H9 (cell line): ENCODE measurements at regions not wholly inside any gene's neighbourhood (a gene's known extent, or its start where the extent isn't known, plus 50 kb on each side); places are given as distances from the start of the nearest gene placed in this dataset.

ENCODE experiments used
- DNase-seq: peaks from one replicate; pipeline ENCODE4 v3.0.0-alpha.2; 2017
- H2AFZ ChIP-seq: one replicate; pipeline ENCODE4 v1.6.1; 2013; ENCODE audit warnings: mild to moderate bottlenecking, low read length, control low read depth, moderate library complexity
- H2AK5ac ChIP-seq: 2 replicates; pipeline ENCODE4 v1.6.1; 2013; ENCODE audit warnings: low read length, control low read depth, mixed read lengths; ENCODE audit not compliant: insufficient read length
- H2BK120ac ChIP-seq: one replicate; pipeline ENCODE4 v1.6.1; 2013; ENCODE audit warnings: low read depth, mild to moderate bottlenecking, low read length, control low read depth, inconsistent platforms; ENCODE audit not compliant: poor library complexity, severe bottlenecking
- H2BK12ac ChIP-seq: 2 replicates; pipeline ENCODE4 v1.6.1; 2013; ENCODE audit warnings: low read length, control low read depth, mixed read lengths, low read depth; ENCODE audit not compliant: insufficient read length
- H2BK15ac ChIP-seq: 2 replicates; pipeline ENCODE4 v1.6.1; 2013; ENCODE audit warnings: low read depth, low read length, control low read depth
- H2BK20ac ChIP-seq: one replicate; pipeline ENCODE4 v1.6.1; 2013; ENCODE audit warnings: low read depth, mild to moderate bottlenecking, low read length, control low read depth, inconsistent platforms; ENCODE audit not compliant: poor library complexity, severe bottlenecking
- H2BK5ac ChIP-seq: 2 replicates; pipeline ENCODE4 v1.6.1; 2013; ENCODE audit warnings: low read length, control low read depth, mixed read lengths; ENCODE audit not compliant: insufficient read length
- H3K14ac ChIP-seq: 2 replicates; pipeline ENCODE4 v1.6.1; 2013; ENCODE audit warnings: low read length, control low read depth; ENCODE audit not compliant: insufficient read depth
- H3K18ac ChIP-seq: 2 replicates; pipeline ENCODE4 v1.6.1; 2013; ENCODE audit warnings: low read depth, mild to moderate bottlenecking, mixed read lengths, low read length, control low read depth; ENCODE audit not compliant: insufficient read length
- H3K23ac ChIP-seq: 2 replicates; pipeline ENCODE4 v1.6.1; 2013; ENCODE audit warnings: low read length, control low read depth, mixed read lengths, low read depth; ENCODE audit not compliant: insufficient read length
- H3K23me2 ChIP-seq: 2 replicates; pipeline ENCODE4 v1.6.1; 2013; ENCODE audit warnings: low read depth, mild to moderate bottlenecking, mixed read lengths, low read length, control low read depth; ENCODE audit not compliant: insufficient read length, poor library complexity, severe bottlenecking
- H3K27ac ChIP-seq: 2 replicates; pipeline ENCODE4 v1.5.1; 2013; ENCODE audit warnings: low read length, control low read depth, mixed read lengths, low read depth; ENCODE audit not compliant: insufficient read length
- H3K27me3 ChIP-seq: 2 replicates; pipeline ENCODE4 v1.6.1; 2013; ENCODE audit warnings: low read length, control low read depth, inconsistent platforms; ENCODE audit not compliant: insufficient read depth
- H3K4ac ChIP-seq: 2 replicates; pipeline ENCODE4 v1.6.1; 2013; ENCODE audit warnings: low read depth, mild to moderate bottlenecking, control low read depth, inconsistent platforms, low read length, moderate library complexity
- H3K4me1 ChIP-seq: 2 replicates; pipeline ENCODE4 v1.6.1; 2013; ENCODE audit warnings: low read length, control low read depth, inconsistent platforms; ENCODE audit not compliant: insufficient read depth
- H3K4me2 ChIP-seq: 2 replicates; pipeline ENCODE4 v1.6.1; 2013; ENCODE audit warnings: low read length, control low read depth, mixed read lengths; ENCODE audit not compliant: insufficient read length, insufficient read depth
- H3K56ac ChIP-seq: 2 replicates; pipeline ENCODE4 v1.6.1; 2013; ENCODE audit warnings: low read depth, mild to moderate bottlenecking, mixed read lengths, low read length, control low read depth; ENCODE audit not compliant: insufficient read length
- H3K79me1 ChIP-seq: 2 replicates; pipeline ENCODE4 v1.6.1; 2013; ENCODE audit warnings: low read depth, mild to moderate bottlenecking, moderate library complexity, low read length, control low read depth, inconsistent platforms; ENCODE audit not compliant: insufficient read depth, poor library complexity, severe bottlenecking
- H3K79me2 ChIP-seq: 2 replicates; pipeline ENCODE4 v1.6.1; 2013; ENCODE audit warnings: low read length, control low read depth, inconsistent platforms; ENCODE audit not compliant: insufficient read depth
- H3K9ac ChIP-seq: 2 replicates; pipeline ENCODE4 v1.6.1; 2013; ENCODE audit warnings: low read length, control low read depth, mixed read lengths; ENCODE audit not compliant: insufficient read length; ENCODE audit errors: extremely low read depth
- H3K9me3 ChIP-seq: one replicate; pipeline ENCODE4 v1.6.1; 2013; ENCODE audit warnings: low read depth, low read length, inconsistent platforms; ENCODE audit not compliant: control insufficient read depth
- H3T11ph ChIP-seq: one replicate; pipeline ENCODE4 v1.6.1; 2013; ENCODE audit warnings: mild to moderate bottlenecking, low read length, control low read depth, inconsistent platforms
- H4K20me1 ChIP-seq: one replicate; pipeline ENCODE4 v1.6.1; 2013; ENCODE audit not compliant: control insufficient read depth, insufficient read length, insufficient read depth
- H4K5ac ChIP-seq: 2 replicates; pipeline ENCODE4 v1.6.1; 2013; ENCODE audit warnings: low read depth, mild to moderate bottlenecking, mixed read lengths, low read length, control low read depth; ENCODE audit not compliant: insufficient read length
- H4K8ac ChIP-seq: replicated peaks from 2 replicates; pipeline ENCODE4 v1.6.1; 2013; ENCODE audit warnings: low read length, control low read depth, mixed read lengths, low read depth; ENCODE audit not compliant: insufficient read length
- H4K91ac ChIP-seq: 2 replicates; pipeline ENCODE4 v1.6.1; 2013; ENCODE audit warnings: low read depth, mild to moderate bottlenecking, moderate library complexity, mixed read lengths, low read length, control low read depth; ENCODE audit not compliant: insufficient read length
- H3K27ac Mint-ChIP-seq, 3 experiments: 2 replicates in 2 of 3; 3 replicates in 1 of 3; pipeline ENCODE4 v1.8.0; 2020 to 2021; ENCODE audit warnings: mixed read lengths in 3 of 3, mild to moderate bottlenecking in 1 of 3, moderate library complexity in 1 of 3
- H3K27me3 Mint-ChIP-seq: 2 replicates; pipeline ENCODE4 v1.8.0; 2021; ENCODE audit warnings: low read depth, mild to moderate bottlenecking, moderate library complexity, mixed read lengths
- H3K36me3 Mint-ChIP-seq, 3 experiments: 2 replicates in 2 of 3; 3 replicates in 1 of 3; pipeline ENCODE4 v1.8.0; 2020 to 2021; ENCODE audit warnings: low read depth in 3 of 3, mixed read lengths in 3 of 3; ENCODE audit not compliant: insufficient read depth in 1 of 3
- H3K4me1 Mint-ChIP-seq, 2 experiments: 2 replicates each; pipeline ENCODE4 v1.8.0; 2020; ENCODE audit warnings: mixed read lengths in 2 of 2
- H3K4me3 Mint-ChIP-seq, 2 experiments: 2 replicates in 1 of 2; 3 replicates in 1 of 2; pipeline ENCODE4 v1.8.0; 2020 to 2021; ENCODE audit warnings: mild to moderate bottlenecking in 2 of 2, mixed read lengths in 2 of 2, moderate library complexity in 1 of 2
- H3K9me3 Mint-ChIP-seq, 2 experiments: 2 replicates in 1 of 2; 3 replicates in 1 of 2; pipeline ENCODE4 v1.8.0; 2020; ENCODE audit warnings: mild to moderate bottlenecking in 2 of 2, mixed read lengths in 2 of 2, moderate library complexity in 1 of 2
- WGBS: extraction: QIAGEN DNeasy Blood & Tissue Kit; methylation state at CpG from one replicate; pipeline ENCODE4 v1.1.7; 2013; ENCODE audit warnings: missing lambda C conversion rate, low lambda C conversion rate, mixed read lengths; ENCODE audit not compliant: insufficient read length; ENCODE audit errors: extremely low coverage; 5-methylcytosine and 5-hydroxymethylcytosine counted together
- TF ChIP-seq, protein P1 (sequence below): fragments of 200-600 bp; sonication (generic); conservative IDR thresholded peaks from 3 replicates; pipeline ENCODE4 v1.8.0; 2021; ENCODE audit warnings: antibody characterized with exemption, mild to moderate bottlenecking

DNA sequence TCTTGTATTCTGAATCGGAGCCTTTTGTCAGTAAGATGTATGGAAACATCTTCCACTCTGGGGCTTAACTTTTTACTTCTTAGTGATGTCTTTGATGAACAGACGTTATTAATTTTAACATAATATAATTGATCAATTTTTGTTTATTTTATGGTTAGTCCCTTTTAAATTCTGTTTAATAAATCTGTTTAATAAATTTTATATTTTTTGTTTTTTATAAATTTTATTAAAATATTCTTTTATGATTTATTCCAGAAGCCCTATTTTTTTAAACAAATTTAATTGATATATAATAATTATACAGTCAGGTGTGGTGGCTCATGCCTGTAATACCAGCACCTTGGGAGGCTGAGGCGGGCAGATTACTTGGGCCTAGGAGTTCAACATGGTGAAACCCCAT is 235.1 kb downstream of the AEBP2 start:
- no peak overlapping the region for H3K18ac ChIP-seq
- no peak overlapping the region for H3K14ac ChIP-seq
- H2AK5ac ChIP-seq = no peak overlapping the region
- Mint-ChIP-seq H3K27me3 (0 out of 2 replicates have a peak, but pooled peaks cover 1% of the 10 kb centered on the region), H3K4me1 (no peaks in the 10 kb centered on the region), H3K9me3 (peaks cover 7 to 14% of the 10 kb centered on the region in 2 experiments), H3K4me3 (no peak overlapping the region), H3K27ac (no peak overlapping the region), H3K36me3 (peaks cover 3 to 12% (median 3%) of the 10 kb centered on the region in 3 experiments; a peak in 4 of 7 replicates)
- H3K27ac ChIP-seq = no peak overlapping the region
- no peak overlapping the region for H4K5ac ChIP-seq
- H2AFZ ChIP-seq = no peak overlapping the region
- H4K8ac ChIP-seq = no peak overlapping the region
- no peak overlapping the region for H3K9ac ChIP-seq
- H2BK20ac ChIP-seq = no peak overlapping the region
- WGBS = no CpG with 5 or more reads among the region's 3 CpGs
- no peaks in the 10 kb centered on the region for H3K27me3 ChIP-seq
- no peak overlapping the region for H3K4ac ChIP-seq
- no peaks in the 10 kb centered on the region for H3K4me1 ChIP-seq
- H3K56ac ChIP-seq = no peak overlapping the region
- no peaks in the 10 kb centered on the region for H3K79me2 ChIP-seq
- H3K23me2 ChIP-seq = no peaks in the 10 kb centered on the region
- no peak overlapping the region for H3T11ph ChIP-seq
- H4K20me1 ChIP-seq = no peaks in the 10 kb centered on the region
- no peak overlapping the region for H3K23ac ChIP-seq
- H3K4me2 ChIP-seq = no peak overlapping the region
- H2BK15ac ChIP-seq = no peak overlapping the region
- no peak overlapping the region for H2BK12ac ChIP-seq
- no peak overlapping the region for H4K91ac ChIP-seq
- H3K9me3 ChIP-seq = no peaks in the 10 kb centered on the region
- no peak overlapping the region for H2BK120ac ChIP-seq
- H3K79me1 ChIP-seq = no peaks in the 10 kb centered on the region
- TF ChIP-seq, protein P1, sequence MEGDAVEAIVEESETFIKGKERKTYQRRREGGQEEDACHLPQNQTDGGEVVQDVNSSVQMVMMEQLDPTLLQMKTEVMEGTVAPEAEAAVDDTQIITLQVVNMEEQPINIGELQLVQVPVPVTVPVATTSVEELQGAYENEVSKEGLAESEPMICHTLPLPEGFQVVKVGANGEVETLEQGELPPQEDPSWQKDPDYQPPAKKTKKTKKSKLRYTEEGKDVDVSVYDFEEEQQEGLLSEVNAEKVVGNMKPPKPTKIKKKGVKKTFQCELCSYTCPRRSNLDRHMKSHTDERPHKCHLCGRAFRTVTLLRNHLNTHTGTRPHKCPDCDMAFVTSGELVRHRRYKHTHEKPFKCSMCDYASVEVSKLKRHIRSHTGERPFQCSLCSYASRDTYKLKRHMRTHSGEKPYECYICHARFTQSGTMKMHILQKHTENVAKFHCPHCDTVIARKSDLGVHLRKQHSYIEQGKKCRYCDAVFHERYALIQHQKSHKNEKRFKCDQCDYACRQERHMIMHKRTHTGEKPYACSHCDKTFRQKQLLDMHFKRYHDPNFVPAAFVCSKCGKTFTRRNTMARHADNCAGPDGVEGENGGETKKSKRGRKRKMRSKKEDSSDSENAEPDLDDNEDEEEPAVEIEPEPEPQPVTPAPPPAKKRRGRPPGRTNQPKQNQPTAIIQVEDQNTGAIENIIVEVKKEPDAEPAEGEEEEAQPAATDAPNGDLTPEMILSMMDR = no peak
- H2BK5ac ChIP-seq = no peak overlapping the region
- no peak for DNase-seq
